GM10248 (cell line): ENCODE measurements at regions not wholly inside any gene's neighbourhood (a gene's known extent, or its start where the extent isn't known, plus 50 kb on each side); places are given as distances from the start of the nearest gene placed in this dataset.
"Not testable (repeated sequence)": the region's sequence is repeated elsewhere in the genome, so short reads cannot be mapped to it uniquely, and the experiment has no call there.

Experiments
- CTCF ChIA-PET: fragments of 300-600 bp; sonication (Branson Sonifier 250); formaldehyde crosslinking; extraction: SDS; loops from one replicate; lab custom pipeline; 2021; ENCODE audit warnings: antibody characterized with exemption; lab: Yijun Ruan, JAX
- POLR2A ChIA-PET: fragments of 350-650 bp; sonication (Branson Sonifier 250); formaldehyde crosslinking; extraction: SDS; loops from one replicate; lab custom pipeline; 2020; ENCODE audit warnings: antibody characterized with exemption; lab: Yijun Ruan, JAX
- DNase-seq: peaks from one replicate; pipeline ENCODE4 v3.0.0; 2012; ENCODE audit errors: extremely low spot score
- TF ChIP-seq, protein P1 (sequence below): IDR thresholded peaks from 2 replicates; pipeline ENCODE4 v1.5.1; 2012; ENCODE audit warnings: mild to moderate bottlenecking, low read depth; ENCODE audit errors: extremely low read depth, missing control alignments, control extremely low read depth

DNA sequence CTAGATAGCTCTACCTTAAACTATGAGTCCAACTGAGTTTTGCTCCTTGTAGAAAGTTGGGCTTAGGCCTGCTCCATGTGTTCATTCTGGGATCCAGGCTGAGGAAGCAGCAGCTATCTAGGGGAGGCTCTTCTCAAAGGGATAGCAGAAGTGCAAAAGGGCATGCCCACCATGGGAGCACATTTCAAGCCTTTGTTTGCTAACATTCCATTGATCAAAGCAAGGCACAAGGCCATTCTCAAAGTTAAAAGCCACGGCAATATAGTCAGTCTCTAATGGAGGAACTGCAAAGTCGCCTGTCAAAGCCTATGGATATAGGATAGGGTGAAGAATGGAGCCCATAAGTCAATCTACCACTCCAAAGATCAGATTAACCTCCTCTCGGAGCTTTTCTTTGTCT lies 488.1 kb upstream of the ARX start:
- TF ChIP-seq, protein P1, sequence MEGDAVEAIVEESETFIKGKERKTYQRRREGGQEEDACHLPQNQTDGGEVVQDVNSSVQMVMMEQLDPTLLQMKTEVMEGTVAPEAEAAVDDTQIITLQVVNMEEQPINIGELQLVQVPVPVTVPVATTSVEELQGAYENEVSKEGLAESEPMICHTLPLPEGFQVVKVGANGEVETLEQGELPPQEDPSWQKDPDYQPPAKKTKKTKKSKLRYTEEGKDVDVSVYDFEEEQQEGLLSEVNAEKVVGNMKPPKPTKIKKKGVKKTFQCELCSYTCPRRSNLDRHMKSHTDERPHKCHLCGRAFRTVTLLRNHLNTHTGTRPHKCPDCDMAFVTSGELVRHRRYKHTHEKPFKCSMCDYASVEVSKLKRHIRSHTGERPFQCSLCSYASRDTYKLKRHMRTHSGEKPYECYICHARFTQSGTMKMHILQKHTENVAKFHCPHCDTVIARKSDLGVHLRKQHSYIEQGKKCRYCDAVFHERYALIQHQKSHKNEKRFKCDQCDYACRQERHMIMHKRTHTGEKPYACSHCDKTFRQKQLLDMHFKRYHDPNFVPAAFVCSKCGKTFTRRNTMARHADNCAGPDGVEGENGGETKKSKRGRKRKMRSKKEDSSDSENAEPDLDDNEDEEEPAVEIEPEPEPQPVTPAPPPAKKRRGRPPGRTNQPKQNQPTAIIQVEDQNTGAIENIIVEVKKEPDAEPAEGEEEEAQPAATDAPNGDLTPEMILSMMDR = no peak
- CTCF ChIA-PET = no interaction called here
- POLR2A ChIA-PET = no interaction called here
- no peak for DNase-seq

DNA sequence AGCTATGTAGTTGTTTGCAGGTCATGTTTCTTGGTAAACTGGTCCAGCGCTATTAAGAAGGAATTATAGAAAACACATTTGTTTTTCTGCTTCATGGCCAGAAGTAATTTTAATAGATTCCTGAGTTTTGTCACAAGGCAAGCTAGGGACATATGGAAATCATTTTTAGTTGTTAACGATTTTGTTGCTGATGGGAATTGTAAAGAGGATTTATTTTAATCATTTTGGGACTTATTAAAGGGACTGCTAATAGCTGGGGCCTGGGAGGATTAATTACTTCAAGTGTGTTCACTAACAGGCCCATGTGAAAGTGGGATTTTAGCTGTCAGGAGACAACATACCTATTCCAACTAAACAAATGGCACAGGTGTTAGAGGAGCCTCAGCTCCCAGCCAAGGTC lies 492.0 kb upstream of the ARX start:
- no peak for DNase-seq
- POLR2A ChIA-PET = no interaction called here
- CTCF ChIA-PET = interaction anchor here (1.2 kb wide), 1 partner anchor 24 kb away, joined by 3 read pairs; no protein-coding TSS in a partner anchor
- TF ChIP-seq, protein P1 = no peak

DNA sequence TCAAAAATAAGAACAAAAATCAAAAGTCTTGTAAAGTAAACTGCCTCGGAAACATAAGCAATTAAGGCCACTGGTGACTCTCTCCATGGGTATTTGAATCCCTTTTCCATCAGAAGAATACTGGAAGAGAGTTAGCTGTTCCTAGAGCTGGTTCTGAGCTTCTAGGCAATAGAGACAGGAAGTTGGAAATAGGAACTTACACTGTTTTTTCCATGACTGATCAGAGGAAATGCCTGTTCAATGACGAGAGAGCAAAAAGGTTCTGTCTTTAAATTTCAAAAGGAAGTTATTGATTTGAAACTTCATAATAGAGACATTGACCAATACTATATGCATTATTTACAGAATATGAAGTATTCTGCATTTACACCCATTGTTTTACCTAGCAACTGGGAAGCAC lies 503.5 kb upstream of the ARX start:
- no peak for DNase-seq
- TF ChIP-seq, protein P1 = no peak
- ChIA-PET POLR2A (no interaction called here), CTCF (interaction anchor here (1.2 kb wide), 1 partner anchor 16 kb away, joined by 3 read pairs; no protein-coding TSS in a partner anchor)

DNA sequence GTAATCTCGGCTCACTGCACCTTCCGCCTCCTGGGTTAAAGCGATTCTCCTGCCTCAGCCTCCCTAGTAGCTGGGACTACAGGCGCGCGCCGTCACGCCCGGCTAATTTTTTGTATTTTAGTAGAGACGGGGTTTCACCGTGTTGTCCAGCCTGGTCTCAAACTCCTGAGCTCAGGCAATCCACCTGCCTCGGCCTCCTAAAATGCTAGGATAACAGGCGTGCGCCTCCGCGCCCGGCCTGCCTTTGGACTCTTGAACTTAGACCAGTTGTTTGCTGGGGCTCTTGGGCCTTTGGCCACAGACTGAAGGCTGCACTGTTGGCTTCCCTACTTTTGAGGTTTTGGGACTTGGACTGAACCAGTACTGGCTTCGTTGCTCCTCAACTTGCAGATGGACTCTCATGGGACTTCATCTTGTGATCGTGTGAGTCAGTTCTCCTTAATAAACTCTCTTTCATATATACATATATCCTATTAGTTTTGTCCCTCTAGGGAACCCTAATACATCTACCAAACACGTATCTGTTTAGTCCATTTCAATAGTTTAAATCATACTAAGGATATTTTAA lies 506.8 kb upstream of the ARX start:
- CTCF ChIA-PET, POLR2A ChIA-PET: not testable (repeated sequence)

DNA sequence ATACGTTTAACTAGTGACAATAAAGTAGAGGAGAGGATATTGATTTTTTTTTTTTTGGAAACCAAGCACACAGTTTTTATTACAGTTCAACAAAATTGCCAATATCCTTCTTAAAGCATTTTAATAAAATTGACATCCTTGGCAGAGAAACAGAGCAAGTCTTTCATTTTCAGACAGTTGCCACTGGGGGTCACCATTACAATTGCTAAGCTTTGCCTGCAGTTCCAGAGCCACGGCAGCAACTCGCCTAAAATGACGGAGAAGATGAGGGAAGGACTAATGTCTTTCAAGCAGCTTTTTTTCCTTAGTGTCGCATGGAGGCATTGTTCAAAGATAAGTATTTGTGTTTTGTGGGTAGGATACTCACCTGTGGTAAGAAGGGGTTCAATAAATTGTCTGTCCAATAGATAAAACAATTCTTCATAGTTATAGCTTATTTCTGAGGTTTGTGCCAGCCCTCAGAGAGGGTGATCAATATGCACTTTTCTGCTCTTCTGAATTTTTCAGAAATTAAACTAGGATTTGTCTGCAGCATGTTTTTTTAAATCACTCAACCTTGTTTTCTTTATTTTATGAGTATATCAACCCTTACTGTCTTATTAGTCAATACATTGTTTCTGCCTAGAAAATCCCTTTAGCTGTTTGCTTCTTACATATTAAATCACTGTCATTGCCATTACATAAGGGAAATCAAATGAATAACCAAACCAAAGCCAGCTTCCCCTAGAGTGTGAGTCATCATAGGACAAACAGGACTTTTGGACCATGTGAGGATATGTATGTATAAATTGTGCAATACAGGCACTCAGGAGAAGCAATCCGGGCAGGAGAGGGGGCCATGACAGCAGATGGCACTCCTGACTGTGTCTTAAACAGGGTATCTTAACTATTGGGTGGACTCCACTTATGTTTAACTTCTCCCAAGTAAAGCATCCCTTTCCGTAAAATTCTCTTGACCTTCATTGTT lies 508.1 kb upstream of the ARX start:
- peak; percentile 9 for DNase-seq
- ChIA-PET POLR2A (no interaction called here), CTCF (interaction anchor here (1.0 kb wide), 1 partner anchor 14 kb away, joined by 3 read pairs; no protein-coding TSS in a partner anchor)
- TF ChIP-seq, protein P1 = no peak

More for the DNA sequence above, 506.8 kb upstream of the ARX start:
- not testable (repeated sequence) for DNase-seq

DNA sequence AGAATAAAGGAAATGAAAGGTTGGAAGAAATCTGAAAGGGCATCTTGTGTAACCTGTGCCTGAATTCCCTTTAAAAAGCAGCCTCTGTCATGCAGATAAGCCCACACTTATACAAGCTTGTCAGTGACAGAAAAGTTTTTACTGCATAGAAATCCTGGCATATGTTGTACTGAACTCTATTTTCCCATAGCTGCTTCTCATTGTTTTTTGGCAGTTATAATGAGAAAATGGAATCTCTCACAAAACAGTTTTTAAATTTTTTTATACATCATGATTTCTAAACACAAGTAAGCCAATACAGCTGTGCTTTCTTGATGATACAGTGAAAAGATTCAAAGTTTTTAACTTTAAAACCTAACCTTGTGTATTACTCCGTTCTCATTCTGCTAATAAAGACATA lies 511.4 kb upstream of the ARX start:
- TF ChIP-seq, protein P1 = no peak
- POLR2A ChIA-PET = no interaction called here
- no peak for DNase-seq
- CTCF ChIA-PET = no interaction called here

DNA sequence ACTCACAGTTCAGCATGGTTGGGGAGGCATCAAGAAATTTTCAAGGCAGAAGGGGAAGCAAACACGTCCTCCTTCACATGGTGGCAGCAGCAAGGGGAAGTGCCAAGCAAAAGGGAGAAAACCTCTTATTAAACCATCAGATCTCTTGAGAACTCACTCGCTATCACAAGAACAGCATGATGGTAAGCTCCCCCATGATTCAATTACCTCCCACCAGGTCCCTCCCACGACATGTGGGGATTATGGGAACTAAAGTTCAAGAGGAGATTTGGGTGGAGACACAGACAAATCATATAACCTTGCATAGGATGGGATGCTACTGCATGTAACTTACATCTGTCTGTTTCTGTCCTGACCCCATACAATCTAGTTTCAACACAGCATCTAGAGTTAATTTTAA lies 511.8 kb upstream of the ARX start:
- CTCF ChIA-PET = no interaction called here
- POLR2A ChIA-PET = no interaction called here
- DNase-seq = no peak
- TF ChIP-seq, protein P1 = no peak
